Keratinocyte (primary cell): ENCODE measurements at regions not wholly inside any gene's neighbourhood (a gene's known extent, or its start where the extent isn't known, plus 50 kb on each side); places are given as distances from the start of the nearest gene placed in this dataset.
A peak's percentile ranks its signal among the peaks of the same experiment; 100 is the strongest.
"Not testable (repeated sequence)": the region's sequence is repeated elsewhere in the genome, so short reads cannot be mapped to it uniquely, and the experiment has no call there.

ENCODE experiments used
- DNase-seq: peaks from one replicate; pipeline ENCODE4 v3.0.0-alpha.2; 2011; ENCODE audit warnings: low read depth, missing footprints, low spot score
- FAIRE-seq: peaks from 2 replicates; lab custom pipeline; 2011; peaks lifted over from hg19 to GRCh38; lab: Jason Lieb, UNC
- H2AFZ ChIP-seq: 2 replicates; pipeline ENCODE4 v1.6.0; 2012; ENCODE audit warnings: low read length, control low read depth, inconsistent platforms; ENCODE audit not compliant: control insufficient read depth
- H3K27ac ChIP-seq: 2 replicates; pipeline ENCODE4 v1.5.1; 2011; ENCODE audit warnings: low read length; ENCODE audit not compliant: control insufficient read depth, insufficient read depth
- H3K27me3 ChIP-seq: 3 replicates; pipeline ENCODE4 v1.6.0; 2011; ENCODE audit warnings: low read length; ENCODE audit not compliant: control insufficient read depth, insufficient read depth; ENCODE audit errors: extremely low read depth
- H3K36me3 ChIP-seq, 2 experiments: 2 replicates in 1 of 2; 3 replicates in 1 of 2; pipeline ENCODE4 v1.5.1; 2011; ENCODE audit warnings: low read length in 2 of 2, mild to moderate bottlenecking in 1 of 2; ENCODE audit not compliant: control insufficient read depth in 2 of 2, insufficient read depth in 2 of 2; ENCODE audit errors: extremely low read depth in 1 of 2
- H3K4me1 ChIP-seq: 3 replicates; pipeline ENCODE4 v1.5.1; 2011; ENCODE audit warnings: low read length; ENCODE audit not compliant: control insufficient read depth, insufficient read depth; ENCODE audit errors: extremely low read depth
- H3K4me2 ChIP-seq: 3 replicates; pipeline ENCODE4 v1.6.0; 2011; ENCODE audit warnings: low read depth, low read length; ENCODE audit not compliant: control insufficient read depth, insufficient read depth; ENCODE audit errors: extremely low read depth
- H3K4me3 ChIP-seq, 3 experiments: fragments of 200-600 bp in 1 of 3; sonication (generic) in 1 of 3; 2 replicates in 2 of 3; 3 replicates in 1 of 3; pipeline ENCODE4 v1.5.1; 2011 to 2016; ENCODE audit warnings: low read length in 3 of 3, mild to moderate bottlenecking in 3 of 3, control low read depth in 2 of 3, inconsistent platforms in 1 of 3, low read depth in 1 of 3, mixed read lengths in 1 of 3, mixed run types in 1 of 3, moderate library complexity in 1 of 3; ENCODE audit not compliant: control insufficient read depth in 2 of 3, insufficient read depth in 2 of 3; ENCODE audit errors: extremely low read depth in 1 of 3
- H3K79me2 ChIP-seq: 2 replicates; pipeline ENCODE4 v1.6.0; 2012; ENCODE audit warnings: low read length; ENCODE audit not compliant: control insufficient read depth, insufficient read depth
- H3K9ac ChIP-seq: 3 replicates; pipeline ENCODE4 v1.6.0; 2011; ENCODE audit warnings: low read length; ENCODE audit not compliant: control insufficient read depth, insufficient read depth; ENCODE audit errors: extremely low read depth
- H3K9me1 ChIP-seq: 3 replicates; pipeline ENCODE4 v1.6.0; 2011; ENCODE audit warnings: low read length; ENCODE audit not compliant: control insufficient read depth, insufficient read depth; ENCODE audit errors: extremely low read depth
- H3K9me3 ChIP-seq: 2 replicates; pipeline ENCODE4 v1.5.1; 2012; ENCODE audit warnings: low read depth, low read length; ENCODE audit not compliant: control insufficient read depth
- H4K20me1 ChIP-seq: 3 replicates; pipeline ENCODE4 v1.6.0; 2011; ENCODE audit warnings: low read length; ENCODE audit not compliant: control insufficient read depth, insufficient read depth; ENCODE audit errors: extremely low read depth
- EZH2 ChIP-seq: IDR thresholded peaks from one replicate; pipeline ENCODE4 v1.6.1; 2012; ENCODE audit warnings: inconsistent platforms, mild to moderate bottlenecking, low read length, moderate library complexity
- dilution Hi-C: fragments of 300-500 bp; cut with MboI; formaldehyde crosslinking; loops from one replicate; pipeline ENCODE4 v1.7.0; 2020; ENCODE audit warnings: low sequenced_read_pairs; ENCODE audit not compliant: extremely low pct_ligation_motif_present
- TF ChIP-seq, protein P1 (sequence below), 3 experiments: IDR thresholded peaks in 1 of 3; conservative IDR thresholded peaks in 1 of 3; optimal IDR thresholded peaks in 1 of 3; 2 replicates in 2 of 3; 3 replicates in 1 of 3; pipeline versions ENCODE3 to v1.5.1; 2011; ENCODE audit warnings: low read length in 3 of 3, mild to moderate bottlenecking in 3 of 3, moderate library complexity in 2 of 3, control low read depth in 1 of 3, inconsistent platforms in 1 of 3; ENCODE audit not compliant: insufficient read depth in 2 of 3; ENCODE audit errors: extremely low read depth in 1 of 3

DNA sequence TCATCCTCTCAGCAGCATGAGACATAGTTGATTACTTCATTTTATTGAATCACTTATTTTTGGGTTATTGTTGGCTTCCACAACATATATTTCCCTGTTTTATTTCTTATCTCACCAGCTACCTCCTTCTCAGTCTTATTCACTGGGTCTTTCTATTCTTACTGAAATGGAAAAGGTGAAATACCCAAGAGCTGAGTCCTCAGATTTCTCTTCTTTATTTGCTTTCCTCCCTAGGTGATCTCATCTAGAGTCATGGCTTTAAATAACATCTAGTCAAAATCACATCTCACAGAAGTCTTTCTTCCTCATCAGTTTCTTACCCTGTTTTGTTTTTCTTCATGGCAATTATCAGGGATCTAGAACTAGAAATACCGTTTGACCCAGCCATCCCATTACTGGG is 105.0 kb upstream of the RBBP8 start:
- peak overlapping the region; percentile 18 for H3K9ac ChIP-seq
- H3K27ac ChIP-seq = peak overlapping the region; percentile 96
- dilution Hi-C loops = no loop called here
- peak overlapping the region; percentile 63 for H3K4me2 ChIP-seq
- H3K27me3 ChIP-seq = no peaks in the 10 kb centered on the region
- H3K36me3 ChIP-seq = no peaks in the 10 kb centered on the region
- no peak for DNase-seq
- no peak overlapping the region for H3K4me3 ChIP-seq
- no peaks in the 10 kb centered on the region for H3K9me1 ChIP-seq
- TF ChIP-seq, protein P1, sequence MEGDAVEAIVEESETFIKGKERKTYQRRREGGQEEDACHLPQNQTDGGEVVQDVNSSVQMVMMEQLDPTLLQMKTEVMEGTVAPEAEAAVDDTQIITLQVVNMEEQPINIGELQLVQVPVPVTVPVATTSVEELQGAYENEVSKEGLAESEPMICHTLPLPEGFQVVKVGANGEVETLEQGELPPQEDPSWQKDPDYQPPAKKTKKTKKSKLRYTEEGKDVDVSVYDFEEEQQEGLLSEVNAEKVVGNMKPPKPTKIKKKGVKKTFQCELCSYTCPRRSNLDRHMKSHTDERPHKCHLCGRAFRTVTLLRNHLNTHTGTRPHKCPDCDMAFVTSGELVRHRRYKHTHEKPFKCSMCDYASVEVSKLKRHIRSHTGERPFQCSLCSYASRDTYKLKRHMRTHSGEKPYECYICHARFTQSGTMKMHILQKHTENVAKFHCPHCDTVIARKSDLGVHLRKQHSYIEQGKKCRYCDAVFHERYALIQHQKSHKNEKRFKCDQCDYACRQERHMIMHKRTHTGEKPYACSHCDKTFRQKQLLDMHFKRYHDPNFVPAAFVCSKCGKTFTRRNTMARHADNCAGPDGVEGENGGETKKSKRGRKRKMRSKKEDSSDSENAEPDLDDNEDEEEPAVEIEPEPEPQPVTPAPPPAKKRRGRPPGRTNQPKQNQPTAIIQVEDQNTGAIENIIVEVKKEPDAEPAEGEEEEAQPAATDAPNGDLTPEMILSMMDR (optimal IDR thresholded peaks at IDR 0.05 in 1 of 3, IDR thresholded peaks at IDR 0.05 in 1 of 3, conservative IDR thresholded peaks at IDR 0.05 in 1 of 3; ENCODE audit: extremely low read depth in 1 of 3, insufficient read depth in 2 of 3, low read length in 3 of 3) = no peak
- TF ChIP-seq EZH2 = no peak
- no peaks in the 10 kb centered on the region for H4K20me1 ChIP-seq
- H3K9me3 ChIP-seq = no peaks in the 10 kb centered on the region
- H3K4me1 ChIP-seq = peaks cover 55% of the 10 kb centered on the region
- H3K79me2 ChIP-seq = no peaks in the 10 kb centered on the region
- peak; percentile 80 for FAIRE-seq
- H2AFZ ChIP-seq = no peak overlapping the region

DNA sequence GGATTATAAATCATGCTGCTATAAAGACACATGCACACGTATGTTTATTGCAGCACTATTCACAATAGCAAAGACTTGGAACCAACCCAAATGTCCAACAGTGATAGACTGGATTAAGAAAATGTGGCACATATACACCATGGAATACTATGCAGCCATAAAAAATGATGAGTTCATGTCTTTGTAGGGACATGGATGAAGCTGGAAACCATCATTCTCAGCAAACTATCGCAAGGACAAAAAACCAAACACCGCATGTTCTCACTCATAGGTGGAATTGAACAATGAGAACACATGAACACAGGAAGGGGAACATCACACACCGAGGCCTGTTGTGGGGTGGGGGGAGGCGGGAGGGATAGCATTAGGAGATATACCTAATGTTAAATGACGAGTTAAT is 104.5 kb upstream of the RBBP8 start:
- FAIRE-seq, dilution Hi-C loops, H2AFZ ChIP-seq, H3K36me3 ChIP-seq, H3K4me2 ChIP-seq, H3K4me3 ChIP-seq, H3K27me3 ChIP-seq, H3K9me3 ChIP-seq, H3K9me1 ChIP-seq, H4K20me1 ChIP-seq, H3K9ac ChIP-seq, DNase-seq, H3K79me2 ChIP-seq: not testable (repeated sequence)
- H3K4me1 ChIP-seq = peaks cover 53% of the 10 kb centered on the region
- H3K27ac ChIP-seq = peak overlapping the region; percentile 96

DNA sequence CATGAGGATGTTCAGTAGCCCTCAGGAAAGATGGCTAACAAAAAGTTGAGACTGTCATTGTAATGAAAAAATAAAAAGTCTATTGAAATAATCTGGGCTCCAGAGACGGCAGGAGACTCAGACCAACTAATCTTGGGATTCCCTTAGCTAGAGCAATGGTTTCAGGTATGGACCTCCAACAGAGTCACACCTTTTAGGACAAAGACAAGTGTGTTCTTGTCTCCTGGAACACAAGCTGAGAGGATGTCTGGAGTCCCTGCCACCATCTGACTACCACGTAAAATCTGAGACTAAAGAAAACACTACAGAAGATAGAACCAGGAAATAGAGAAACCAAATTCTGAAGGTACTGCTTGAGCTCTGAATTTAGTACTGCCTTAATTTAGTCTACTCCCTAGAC is 103.3 kb upstream of the RBBP8 start:
- no peaks in the 10 kb centered on the region for H3K9me1 ChIP-seq
- H3K9me3 ChIP-seq = no peaks in the 10 kb centered on the region
- H3K9ac ChIP-seq = no peak overlapping the region
- FAIRE-seq (peak; percentile 46), DNase-seq (no peak)
- no peaks in the 10 kb centered on the region for H3K27me3 ChIP-seq
- no peaks in the 10 kb centered on the region for H3K79me2 ChIP-seq
- peak overlapping the region; percentile 36 for H3K27ac ChIP-seq
- peaks cover 52% of the 10 kb centered on the region for H3K4me1 ChIP-seq
- H2AFZ ChIP-seq = peak overlapping the region; percentile 91
- dilution Hi-C loops = no loop called here
- TF ChIP-seq, protein P1 (optimal IDR thresholded peaks at IDR 0.05 in 1 of 3, IDR thresholded peaks at IDR 0.05 in 1 of 3, conservative IDR thresholded peaks at IDR 0.05 in 1 of 3; ENCODE audit: extremely low read depth in 1 of 3, insufficient read depth in 2 of 3, low read length in 3 of 3) = no peak
- no peak for TF ChIP-seq EZH2
- no peaks in the 10 kb centered on the region for H4K20me1 ChIP-seq
- H3K4me3 ChIP-seq = no peak overlapping the region
- no peaks in the 10 kb centered on the region for H3K36me3 ChIP-seq
- H3K4me2 ChIP-seq = no peak overlapping the region
